Stimulated activated CD4-positive, alpha-beta T cell treated with anti-CD3 and anti-CD28 coated beads, TNF-alpha, amount 100 ng/mL, for 48 hours (primary cell): ENCODE measurements at regions not wholly inside any gene's neighbourhood (a gene's known extent, or its start where the extent isn't known, plus 50 kb on each side); places are given as distances from the start of the nearest gene placed in this dataset.
"Not testable (repeated sequence)": the region's sequence is repeated elsewhere in the genome, so short reads cannot be mapped to it uniquely, and the experiment has no call there.

Source experiments
- DNase-seq, 3 donors: peaks; one replicate each; pipeline ENCODE4 v3.0.0-alpha.2; 2020; ENCODE audit warnings: low read depth in 3 of 3

- DNase-seq: no peak
These were observed 55.6 kb downstream of the SOWAHC start for GRCh38 chr2:109669731-109670130.

- DNase-seq: no peak
These were observed 56.6 kb downstream of the SOWAHC start for GRCh38 chr2:109670556-109671411.

- no peak for DNase-seq
These were observed 60.9 kb downstream of the SOWAHC start for GRCh38 chr2:109674894-109675534.

- DNase-seq: no peak
These were observed 61.6 kb downstream of the SOWAHC start for GRCh38 chr2:109675666-109676345.

- no peak for DNase-seq
These were observed 62.3 kb downstream of the SOWAHC start for GRCh38 chr2:109676346-109676902.

GRCh38 chr2:109677121-109677731 is 63.1 kb downstream of the SOWAHC start:
- not testable (repeated sequence) for DNase-seq

- no peak for DNase-seq
These were observed 63.8 kb downstream of the SOWAHC start for GRCh38 chr2:109677835-109678580.

- DNase-seq: not testable (repeated sequence)
These were observed 64.6 kb downstream of the SOWAHC start for GRCh38 chr2:109678724-109679201.

GRCh38 chr2:109679225-109679624 is 65.1 kb downstream of the SOWAHC start:
- no peak for DNase-seq

- DNase-seq: no peak
These were observed 65.5 kb downstream of the SOWAHC start for GRCh38 chr2:109679626-109680025.

GRCh38 chr2:109680523-109681297 is 66.5 kb downstream of the SOWAHC start:
- DNase-seq: no peak

- DNase-seq: no peak
These were observed 67.6 kb downstream of the SOWAHC start for GRCh38 chr2:109681633-109682380.

GRCh38 chr2:109683452-109683851 is 69.3 kb downstream of the SOWAHC start:
- DNase-seq: no peak

GRCh38 chr2:109685453-109685852 is 71.3 kb downstream of the SOWAHC start:
- DNase-seq: no peak

- DNase-seq: no peak
These were observed 72.8 kb downstream of the SOWAHC start for GRCh38 chr2:109686921-109687320.

GRCh38 chr2:109689182-109689930 is 75.2 kb downstream of the SOWAHC start:
- no peak for DNase-seq

GRCh38 chr2:109689973-109690372 is 75.8 kb downstream of the SOWAHC start:
- no peak for DNase-seq

- DNase-seq: no peak
These were observed 76.3 kb downstream of the SOWAHC start for GRCh38 chr2:109690457-109690821.
